Calu3 (cell line): ENCODE measurements at regions not wholly inside any gene's neighbourhood (a gene's known extent, or its start where the extent isn't known, plus 50 kb on each side); places are given as distances from the start of the nearest gene placed in this dataset.

Experiments used
- BruUV-seq: library from RNA; stranded (reverse); fragments of 400-500 nt; replicated peaks from 2 replicates; lab custom pipeline; 2021; lab: Mats Ljungman, UMichigan
- CTCF ChIA-PET: fragments of 300-600 bp; sonication (Branson Sonifier 250); formaldehyde crosslinking; loops from one replicate; lab custom pipeline; 2022; ENCODE audit warnings: antibody characterized with exemption; lab: Charles Lee
- DNase-seq: peaks from one replicate; pipeline ENCODE4 v3.0.0; 2022
- H3K27ac Mint-ChIP-seq: one replicate; pipeline ENCODE4 v1.8.0; 2022; ENCODE audit warnings: mixed read lengths; ENCODE audit not compliant: unreplicated experiment
- H3K27me3 Mint-ChIP-seq: one replicate; pipeline ENCODE4 v1.8.0; 2022; ENCODE audit warnings: mixed read lengths; ENCODE audit not compliant: unreplicated experiment
- H3K36me3 Mint-ChIP-seq: one replicate; pipeline ENCODE4 v1.8.0; 2022; ENCODE audit warnings: mild to moderate bottlenecking, moderate library complexity, mixed read lengths; ENCODE audit not compliant: insufficient read depth, unreplicated experiment
- H3K4me1 Mint-ChIP-seq: one replicate; pipeline ENCODE4 v1.8.0; 2022; ENCODE audit warnings: mild to moderate bottlenecking, low read depth, mixed read lengths; ENCODE audit not compliant: unreplicated experiment
- H3K4me3 Mint-ChIP-seq: one replicate; pipeline ENCODE4 v1.8.0; 2022; ENCODE audit warnings: mild to moderate bottlenecking, low read depth, moderate library complexity, mixed read lengths; ENCODE audit not compliant: unreplicated experiment
- H3K9me3 Mint-ChIP-seq: one replicate; pipeline ENCODE4 v1.8.0; 2022; ENCODE audit warnings: low read depth, mixed read lengths; ENCODE audit not compliant: unreplicated experiment
- intact Hi-C: fragments of 100-400 bp; cut with micrococcal nuclease; formaldehyde crosslinking; loops from one replicate; pipeline ENCODE4 v1.10.0; 2022; ENCODE audit not compliant: unreplicated experiment
- TF ChIP-seq, protein P1 (sequence below): fragments of 200-600 bp; IDR thresholded peaks from one replicate; pipeline ENCODE4 v1.8.0; 2022; ENCODE audit warnings: antibody characterized with exemption; ENCODE audit not compliant: unreplicated experiment

DNA sequence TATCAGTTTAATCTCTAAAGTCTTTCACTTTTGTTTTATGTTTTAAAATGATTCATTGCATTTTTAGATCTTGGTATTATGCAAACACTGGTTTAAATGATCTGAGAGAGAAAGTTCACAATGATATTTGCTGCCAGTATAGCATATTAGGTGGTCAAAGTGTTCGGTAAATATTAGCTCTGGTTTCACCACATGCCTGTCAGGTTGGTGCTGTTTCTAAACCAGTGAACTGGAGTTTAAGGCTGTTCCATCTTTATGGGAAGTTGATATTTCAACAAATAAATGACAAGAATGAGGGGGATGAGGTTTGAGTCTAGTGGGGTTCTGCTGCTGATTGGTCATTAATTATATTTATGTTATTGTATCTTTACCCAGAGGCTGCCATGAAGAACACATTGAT is 436.4 kb downstream of the DCDC2C start:
- TF ChIP-seq, protein P1, sequence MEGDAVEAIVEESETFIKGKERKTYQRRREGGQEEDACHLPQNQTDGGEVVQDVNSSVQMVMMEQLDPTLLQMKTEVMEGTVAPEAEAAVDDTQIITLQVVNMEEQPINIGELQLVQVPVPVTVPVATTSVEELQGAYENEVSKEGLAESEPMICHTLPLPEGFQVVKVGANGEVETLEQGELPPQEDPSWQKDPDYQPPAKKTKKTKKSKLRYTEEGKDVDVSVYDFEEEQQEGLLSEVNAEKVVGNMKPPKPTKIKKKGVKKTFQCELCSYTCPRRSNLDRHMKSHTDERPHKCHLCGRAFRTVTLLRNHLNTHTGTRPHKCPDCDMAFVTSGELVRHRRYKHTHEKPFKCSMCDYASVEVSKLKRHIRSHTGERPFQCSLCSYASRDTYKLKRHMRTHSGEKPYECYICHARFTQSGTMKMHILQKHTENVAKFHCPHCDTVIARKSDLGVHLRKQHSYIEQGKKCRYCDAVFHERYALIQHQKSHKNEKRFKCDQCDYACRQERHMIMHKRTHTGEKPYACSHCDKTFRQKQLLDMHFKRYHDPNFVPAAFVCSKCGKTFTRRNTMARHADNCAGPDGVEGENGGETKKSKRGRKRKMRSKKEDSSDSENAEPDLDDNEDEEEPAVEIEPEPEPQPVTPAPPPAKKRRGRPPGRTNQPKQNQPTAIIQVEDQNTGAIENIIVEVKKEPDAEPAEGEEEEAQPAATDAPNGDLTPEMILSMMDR, result no peak
- Mint-ChIP-seq H3K27ac (no peak overlapping the region), H3K4me1 (no peaks in the 10 kb centered on the region), H3K9me3 (peaks cover 17% of the 10 kb centered on the region), H3K4me3 (no peak overlapping the region), H3K36me3 (no peaks in the 10 kb centered on the region), H3K27me3 (no peaks in the 10 kb centered on the region)
- BruUV-seq, result no TSS peak
- DNase-seq, result no peak
- intact Hi-C loops, result no loop called here
- CTCF ChIA-PET, result no interaction called here

GRCh38 chr2:4140281-4140970 is 437.1 kb downstream of the DCDC2C start:
- H3K4me1 Mint-ChIP-seq, result no peaks in the 10 kb centered on the region
- H3K9me3 Mint-ChIP-seq, result peaks cover 17% of the 10 kb centered on the region
- H3K36me3 Mint-ChIP-seq, result no peaks in the 10 kb centered on the region
- no peak overlapping the region for H3K4me3 Mint-ChIP-seq
- TF ChIP-seq, protein P1, result no peak
- no TSS peak for BruUV-seq
- intact Hi-C loops, result no loop called here
- DNase-seq, result no peak
- no peaks in the 10 kb centered on the region for H3K27me3 Mint-ChIP-seq
- H3K27ac Mint-ChIP-seq, result no peak overlapping the region
- CTCF ChIA-PET, result no interaction called here

- TF ChIP-seq, protein P1, result no peak
- no peak overlapping the region for H3K4me3 Mint-ChIP-seq
- CTCF ChIA-PET, result no interaction called here
- H3K9me3 Mint-ChIP-seq, result peaks cover 16% of the 10 kb centered on the region
- no peaks in the 10 kb centered on the region for H3K27me3 Mint-ChIP-seq
- intact Hi-C loops, result no loop called here
- no peaks in the 10 kb centered on the region for H3K36me3 Mint-ChIP-seq
- DNase-seq, result no peak
- BruUV-seq, result no TSS peak
- H3K27ac Mint-ChIP-seq, result no peak overlapping the region
- H3K4me1 Mint-ChIP-seq, result no peaks in the 10 kb centered on the region
Observed at GRCh38 chr2:4144731-4145130, 441.4 kb downstream of the DCDC2C start.

DNA sequence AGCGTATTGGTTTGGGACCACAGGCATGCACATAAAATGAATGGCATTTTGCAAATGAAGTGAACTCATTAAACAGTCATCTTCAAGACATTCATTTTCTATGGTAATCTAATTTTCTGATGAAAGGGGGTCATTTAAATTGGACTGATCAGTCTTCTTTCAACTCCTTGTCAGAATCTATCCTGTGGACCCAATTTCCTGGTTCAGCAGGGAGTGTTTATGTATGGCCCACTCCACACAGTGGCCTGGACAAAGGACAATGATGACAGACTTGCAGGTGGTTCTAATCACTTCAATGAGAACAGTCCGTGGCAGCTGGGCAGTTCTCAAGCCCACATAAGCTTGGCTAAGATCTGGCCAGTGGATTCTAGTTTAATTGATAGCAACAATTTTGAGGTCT is 448.1 kb downstream of the DCDC2C start:
- DNase-seq, result no peak
- H3K4me1 Mint-ChIP-seq, result no peaks in the 10 kb centered on the region
- BruUV-seq, result no TSS peak
- H3K36me3 Mint-ChIP-seq, result no peaks in the 10 kb centered on the region
- no peak overlapping the region for H3K27ac Mint-ChIP-seq
- no peak overlapping the region for H3K4me3 Mint-ChIP-seq
- CTCF ChIA-PET, result no interaction called here
- H3K9me3 Mint-ChIP-seq, result peaks cover 28% of the 10 kb centered on the region
- intact Hi-C loops, result no loop called here
- H3K27me3 Mint-ChIP-seq, result no peaks in the 10 kb centered on the region
- TF ChIP-seq, protein P1, result no peak
